PC-9 (cell line): ENCODE measurements at regions not wholly inside any gene's neighbourhood (a gene's known extent, or its start where the extent isn't known, plus 50 kb on each side); places are given as distances from the start of the nearest gene placed in this dataset.

Experiments
- CTCF ChIP-seq: fragments of 200-600 bp; sonication (generic); conservative IDR thresholded peaks from 2 replicates; pipeline ENCODE4 v1.6.1; 2017; ENCODE audit warnings: mixed run types, antibody characterized with exemption, mild to moderate bottlenecking, moderate library complexity
- EZH2 ChIP-seq: fragments of 200-600 bp; sonication (generic); IDR thresholded peaks from 2 replicates; pipeline ENCODE4 v1.8.0; 2017; ENCODE audit warnings: antibody characterized with exemption, low read depth

- TF ChIP-seq EZH2: no peak
- no peak for TF ChIP-seq CTCF
These were observed 150.0 kb upstream of the UBE2E1 start for GRCh38 chr3:23655749-23656148.
